HG03558 (cell line): ENCODE measurements at regions not wholly inside any gene's neighbourhood (a gene's known extent, or its start where the extent isn't known, plus 50 kb on each side); places are given as distances from the start of the nearest gene placed in this dataset.

Source experiments
- ATAC-seq: cut with Tn5 transposase; IDR thresholded peaks from one replicate; pipeline ENCODE4 v1.9.1; 2021; ENCODE audit warnings: moderate number of reproducible peaks; ENCODE audit not compliant: unreplicated experiment; ENCODE audit errors: extremely low read depth

- no peak for ATAC-seq
These were observed 335.2 kb upstream of the MCTP2 start for GRCh38 chr15:93895976-93896770.

DNA sequence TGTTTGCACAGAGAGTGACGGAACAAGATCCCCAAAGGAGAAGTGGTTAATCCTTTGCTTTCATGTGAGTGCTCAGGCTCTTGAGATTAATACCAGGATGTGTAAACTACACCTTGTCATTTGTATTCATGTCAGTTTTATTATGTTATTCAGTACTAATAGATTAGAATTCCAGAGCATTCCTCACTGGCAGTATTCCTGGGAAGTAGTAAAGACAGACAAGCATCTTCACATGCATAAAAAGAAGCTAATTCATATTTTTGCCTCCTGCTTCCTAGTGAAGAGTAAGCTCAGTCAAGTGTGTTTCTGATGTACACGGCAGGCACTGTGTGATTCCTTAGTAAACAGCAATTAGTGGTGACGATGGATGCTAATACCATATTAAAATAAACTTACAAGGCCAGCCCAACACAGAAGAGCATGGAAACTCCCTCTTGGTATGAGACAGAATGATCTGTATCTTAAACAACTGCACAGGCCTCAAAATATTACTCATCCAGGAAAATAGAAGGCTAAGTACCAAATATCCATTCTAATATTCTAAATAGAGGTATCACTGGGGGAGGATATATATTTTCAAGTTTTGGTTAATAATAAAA lies 336.8 kb upstream of the MCTP2 start:
- ATAC-seq: no peak

DNA sequence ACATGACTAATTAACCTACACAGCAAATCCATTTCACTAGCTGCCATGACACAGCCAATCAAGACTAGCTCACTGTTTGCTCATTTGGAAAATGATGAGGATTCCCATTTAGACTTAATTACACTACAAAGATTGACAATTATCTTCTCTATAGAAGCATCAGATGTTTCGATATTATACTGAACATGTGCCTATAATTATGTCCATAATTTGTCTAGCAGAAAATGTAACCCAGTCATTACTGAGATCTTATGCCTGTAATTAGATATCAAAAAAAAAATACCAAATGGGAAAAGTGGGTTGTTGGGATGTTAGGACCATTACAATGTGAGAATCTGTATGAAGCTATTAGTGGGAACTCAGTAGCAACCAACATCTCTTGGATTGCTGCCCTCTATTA lies 344.2 kb upstream of the MCTP2 start:
- no peak for ATAC-seq

GRCh38 chr15:93882779-93883178 lies 348.6 kb upstream of the MCTP2 start:
- no peak for ATAC-seq

DNA sequence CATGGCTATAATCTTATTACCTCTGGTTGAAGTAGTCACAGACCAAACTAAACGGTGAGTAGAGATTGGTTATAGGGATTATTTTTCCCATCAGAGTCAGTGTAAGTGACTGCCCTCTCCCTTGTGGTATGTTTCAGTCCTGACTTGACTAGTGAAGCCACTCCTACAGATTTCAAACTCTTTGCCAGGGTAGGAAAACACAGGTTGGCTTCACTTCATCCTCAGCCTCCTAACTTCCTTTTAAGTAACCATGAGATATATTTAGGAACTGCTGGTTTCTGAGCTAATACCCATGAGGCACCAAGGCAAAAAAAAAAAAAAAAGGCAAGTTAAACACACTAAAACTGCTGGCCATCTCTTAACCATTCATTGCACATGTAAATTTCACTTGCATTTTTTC lies 349.2 kb upstream of the MCTP2 start:
- no peak for ATAC-seq

GRCh38 chr15:93881310-93881709 lies 350.1 kb upstream of the MCTP2 start:
- no peak for ATAC-seq

- no peak for ATAC-seq
These were observed 351.0 kb upstream of the MCTP2 start for GRCh38 chr15:93880358-93880757.

DNA sequence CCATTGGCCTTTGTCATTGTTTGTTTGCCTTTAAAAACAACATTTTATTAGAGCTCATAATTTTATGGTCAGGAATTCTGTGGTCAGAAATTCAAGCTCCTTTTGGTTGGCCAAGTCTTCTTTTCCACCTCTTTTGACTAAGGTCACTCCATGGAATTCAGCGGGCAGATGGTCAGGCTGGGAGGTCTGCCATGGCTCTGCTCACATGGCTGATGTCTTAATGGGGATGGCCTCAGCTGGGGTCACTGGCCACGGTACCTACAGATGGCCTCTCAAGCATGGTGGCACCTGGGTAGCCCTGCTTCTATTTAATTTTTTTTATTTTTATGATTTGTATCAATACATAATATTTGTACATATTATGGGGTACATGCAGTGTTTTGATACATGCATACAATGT lies 360.8 kb upstream of the MCTP2 start:
- ATAC-seq: no peak

GRCh38 chr15:93866948-93867347 lies 364.4 kb upstream of the MCTP2 start:
- ATAC-seq: no peak

GRCh38 chr15:93866476-93866875 lies 364.9 kb upstream of the MCTP2 start:
- ATAC-seq: no peak

DNA sequence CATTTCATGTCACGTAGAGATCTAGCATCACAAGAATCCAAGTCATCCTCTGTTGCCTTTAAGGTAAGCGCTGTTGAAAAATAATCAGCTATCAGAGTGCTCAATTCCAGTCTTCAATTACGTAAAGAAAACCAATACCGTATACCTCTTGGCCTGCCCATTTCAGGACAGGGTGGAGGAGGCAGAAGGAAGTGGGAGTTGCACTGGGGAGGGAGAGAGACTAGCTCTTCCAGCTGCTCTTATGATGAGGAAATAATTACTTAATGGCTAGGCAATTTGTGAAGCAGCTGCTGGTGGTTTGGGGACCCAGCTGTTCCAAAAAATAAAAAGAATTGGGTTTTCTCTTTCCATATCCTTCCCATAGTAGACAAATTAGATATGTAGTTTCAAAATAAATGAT lies 365.8 kb upstream of the MCTP2 start:
- ATAC-seq: no peak

- ATAC-seq: no peak
These were observed 368.6 kb upstream of the MCTP2 start for GRCh38 chr15:93862791-93863190.

DNA sequence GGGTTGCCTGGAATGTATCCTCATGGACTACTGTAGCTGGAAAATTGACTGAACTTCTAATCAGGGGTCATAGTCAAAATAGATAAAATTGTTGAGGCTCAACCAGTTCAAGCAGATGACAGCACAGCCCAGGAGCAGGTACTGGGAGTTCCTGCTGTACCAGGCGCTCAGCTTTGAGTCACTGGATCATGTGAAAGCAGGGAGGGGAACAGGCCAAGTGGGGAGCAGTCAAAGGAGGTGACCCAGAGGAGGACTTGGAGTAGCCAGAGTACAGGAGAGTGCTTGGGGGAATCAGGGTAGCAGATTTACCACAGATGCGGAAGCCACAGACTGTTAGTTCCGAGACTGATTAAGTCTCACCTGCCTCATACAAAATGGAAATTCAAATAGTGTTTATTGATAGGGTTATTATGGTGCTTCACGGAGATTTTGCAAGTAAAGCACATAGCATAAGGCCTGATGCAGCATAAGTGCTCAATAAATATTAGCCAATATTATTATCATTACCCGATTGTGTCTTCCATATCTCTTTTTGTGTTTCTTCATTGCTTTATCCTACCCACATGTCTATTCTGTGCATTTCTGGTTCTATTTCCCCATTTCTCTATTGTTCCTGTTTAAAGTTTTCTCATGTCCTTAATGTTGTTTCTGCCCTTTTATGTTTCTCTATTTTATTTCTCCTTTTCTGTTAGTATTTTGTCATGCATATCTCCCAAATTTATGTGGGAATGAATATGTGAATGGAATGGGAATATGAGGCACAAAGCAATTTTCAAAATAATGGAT lies 369.2 kb upstream of the MCTP2 start:
- no peak for ATAC-seq

DNA sequence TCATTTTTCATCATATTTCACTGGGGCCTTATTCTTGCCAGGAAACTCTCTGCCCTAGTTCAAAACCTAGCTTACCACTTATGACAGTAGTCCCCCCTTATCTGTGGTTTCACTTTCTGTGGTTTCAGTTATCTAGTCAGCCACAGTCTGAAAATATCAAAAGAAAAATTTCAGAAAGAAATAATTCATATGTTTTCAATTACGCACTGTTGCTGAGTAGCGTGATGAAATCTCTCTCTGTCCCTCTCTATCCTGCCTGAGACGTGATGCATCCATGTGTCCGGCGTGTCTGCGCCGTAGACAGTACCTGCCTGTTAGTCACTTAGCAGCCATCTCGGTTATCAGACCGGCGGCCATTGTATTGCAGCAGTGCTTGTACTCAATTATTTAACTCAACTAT lies 369.9 kb upstream of the MCTP2 start:
- ATAC-seq: no peak

- ATAC-seq: no peak
These were observed 370.7 kb upstream of the MCTP2 start for GRCh38 chr15:93860701-93861100.

DNA sequence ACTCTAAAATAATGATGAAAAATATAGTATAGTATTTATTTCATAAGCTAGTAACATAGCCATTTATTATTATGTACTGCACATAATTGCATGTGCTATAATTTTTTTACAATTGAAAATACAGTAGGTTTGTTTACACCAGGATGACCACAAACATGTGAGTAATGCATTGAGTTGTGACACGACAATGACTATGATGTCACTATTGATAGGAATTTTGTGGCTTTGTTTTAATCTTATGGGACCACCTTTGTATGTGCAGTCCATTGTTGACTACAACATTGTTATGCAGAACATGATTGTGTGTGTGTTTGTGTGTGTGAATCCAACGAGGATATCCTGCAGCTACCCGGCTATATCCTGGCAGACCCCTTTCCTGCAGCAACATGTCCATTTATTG lies 372.2 kb upstream of the MCTP2 start:
- no peak for ATAC-seq

DNA sequence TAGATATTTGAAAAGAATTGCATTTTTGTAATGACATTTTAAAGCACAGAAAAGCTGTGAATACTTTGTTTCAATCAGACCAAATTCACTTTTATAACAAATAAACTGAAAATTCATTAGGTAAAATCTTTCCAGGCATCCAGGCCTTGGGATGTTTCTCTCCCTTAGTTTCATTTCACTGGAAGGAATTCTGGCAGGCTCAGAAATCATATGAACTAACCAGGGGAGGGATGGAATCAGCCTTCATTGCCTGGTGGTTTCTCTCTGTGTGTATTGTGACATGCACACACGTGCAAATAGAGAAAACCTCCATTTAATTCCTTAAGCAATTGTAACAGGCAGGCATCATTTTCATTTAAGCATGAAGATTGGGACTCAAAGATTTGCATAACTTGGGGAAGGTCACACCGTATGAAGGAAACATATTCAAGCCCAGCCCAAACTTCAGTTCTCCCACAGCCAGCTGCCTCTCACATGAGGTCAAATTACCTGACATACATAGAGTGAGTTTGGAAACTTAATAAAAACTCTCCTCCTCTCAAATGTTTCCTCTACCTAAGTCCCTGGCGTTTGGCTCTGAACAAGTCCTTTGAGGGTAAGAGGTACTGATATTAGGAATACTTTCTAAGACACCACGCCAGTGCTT lies 376.1 kb upstream of the MCTP2 start:
- no peak for ATAC-seq

GRCh38 chr15:93854088-93854487 lies 377.3 kb upstream of the MCTP2 start:
- no peak for ATAC-seq

DNA sequence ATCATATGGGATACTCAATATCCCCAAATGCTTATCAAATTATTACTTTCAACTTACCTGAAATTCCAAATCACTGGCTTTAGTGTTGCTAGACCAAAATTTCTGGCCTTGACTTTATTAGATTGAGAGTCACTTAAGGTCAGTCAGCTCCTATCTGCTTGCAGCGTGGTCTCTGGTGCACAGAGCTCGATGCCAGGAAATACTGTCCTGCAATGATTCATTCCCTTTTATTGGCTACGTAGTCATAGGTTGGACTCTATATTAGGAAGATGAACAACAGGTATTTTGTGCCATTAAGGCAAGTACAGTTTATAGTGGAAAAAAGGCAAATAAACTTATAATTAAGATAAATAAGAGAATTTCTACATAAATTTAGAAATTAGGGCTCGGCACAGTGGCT lies 378.6 kb upstream of the MCTP2 start:
- no peak for ATAC-seq

DNA sequence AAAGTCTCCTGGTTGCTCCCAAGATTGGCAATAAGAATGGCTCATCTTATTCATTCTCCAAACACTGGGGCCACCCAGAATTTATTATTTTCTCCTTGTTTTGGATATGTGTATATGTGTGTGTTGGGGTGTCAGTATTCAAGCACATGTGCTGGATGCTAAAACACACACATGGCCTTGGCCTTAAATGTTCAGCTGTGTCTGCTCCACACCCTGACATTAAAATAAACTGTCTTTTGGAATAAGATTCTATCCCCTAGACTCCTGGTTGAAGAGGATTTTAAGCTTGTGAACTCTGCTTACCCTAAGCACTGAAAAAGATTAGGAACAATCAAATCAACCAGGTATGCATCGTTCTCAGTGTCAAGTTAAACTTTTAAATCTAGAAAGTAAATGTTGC lies 382.9 kb upstream of the MCTP2 start:
- no peak for ATAC-seq

DNA sequence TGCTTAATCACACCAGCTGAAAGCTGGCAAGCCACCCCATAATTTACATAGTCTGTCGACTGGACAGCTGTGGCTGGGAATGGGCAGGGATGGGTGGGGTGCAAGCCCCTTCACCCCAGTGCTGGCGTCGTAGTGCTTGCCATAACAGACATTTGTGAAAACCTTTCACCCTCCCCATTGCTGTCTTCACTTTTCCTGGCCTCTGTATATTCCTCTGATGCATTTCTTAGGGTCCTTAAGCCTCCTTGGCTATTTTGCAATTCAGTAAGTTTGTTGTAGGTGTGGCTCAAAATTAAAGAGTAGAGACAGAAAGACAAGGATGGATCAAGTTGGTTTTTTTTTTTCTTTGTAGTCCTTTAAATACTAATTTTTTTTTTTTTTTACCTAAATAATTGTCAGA lies 383.3 kb upstream of the MCTP2 start:
- ATAC-seq: no peak
